ENCODE measurements at regions not wholly inside any gene's neighbourhood (a gene's known extent, or its start where the extent isn't known, plus 50 kb on each side); places are given as distances from the start of the nearest gene placed in this dataset.

DNA sequence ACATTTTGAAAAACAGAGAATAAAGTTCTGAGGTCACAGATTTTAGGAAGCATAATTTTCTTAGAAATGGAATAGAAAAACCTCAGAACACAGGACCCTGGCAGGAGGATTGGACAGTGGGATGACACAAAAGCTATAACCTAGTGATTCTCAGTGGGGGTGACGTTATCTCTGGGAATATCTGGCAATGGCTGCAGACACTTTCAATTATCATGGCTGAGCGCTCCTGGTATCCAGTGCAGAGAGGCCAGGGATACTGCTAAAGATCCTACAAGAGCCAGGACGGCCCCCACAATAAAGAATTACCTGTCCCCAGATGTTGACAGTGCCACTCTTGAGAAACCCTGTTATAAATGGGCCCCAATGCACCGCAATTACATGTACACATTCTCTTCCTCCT, 117.2 kb upstream of the SPRED2 start:
- TF ChIP-seq, protein P1, sequence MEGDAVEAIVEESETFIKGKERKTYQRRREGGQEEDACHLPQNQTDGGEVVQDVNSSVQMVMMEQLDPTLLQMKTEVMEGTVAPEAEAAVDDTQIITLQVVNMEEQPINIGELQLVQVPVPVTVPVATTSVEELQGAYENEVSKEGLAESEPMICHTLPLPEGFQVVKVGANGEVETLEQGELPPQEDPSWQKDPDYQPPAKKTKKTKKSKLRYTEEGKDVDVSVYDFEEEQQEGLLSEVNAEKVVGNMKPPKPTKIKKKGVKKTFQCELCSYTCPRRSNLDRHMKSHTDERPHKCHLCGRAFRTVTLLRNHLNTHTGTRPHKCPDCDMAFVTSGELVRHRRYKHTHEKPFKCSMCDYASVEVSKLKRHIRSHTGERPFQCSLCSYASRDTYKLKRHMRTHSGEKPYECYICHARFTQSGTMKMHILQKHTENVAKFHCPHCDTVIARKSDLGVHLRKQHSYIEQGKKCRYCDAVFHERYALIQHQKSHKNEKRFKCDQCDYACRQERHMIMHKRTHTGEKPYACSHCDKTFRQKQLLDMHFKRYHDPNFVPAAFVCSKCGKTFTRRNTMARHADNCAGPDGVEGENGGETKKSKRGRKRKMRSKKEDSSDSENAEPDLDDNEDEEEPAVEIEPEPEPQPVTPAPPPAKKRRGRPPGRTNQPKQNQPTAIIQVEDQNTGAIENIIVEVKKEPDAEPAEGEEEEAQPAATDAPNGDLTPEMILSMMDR (conservative IDR thresholded peaks at IDR 0.05; ENCODE audit: low read depth, low read length): no peak
- no peak for DNase-seq (ENCODE audit: low read depth)

DNA sequence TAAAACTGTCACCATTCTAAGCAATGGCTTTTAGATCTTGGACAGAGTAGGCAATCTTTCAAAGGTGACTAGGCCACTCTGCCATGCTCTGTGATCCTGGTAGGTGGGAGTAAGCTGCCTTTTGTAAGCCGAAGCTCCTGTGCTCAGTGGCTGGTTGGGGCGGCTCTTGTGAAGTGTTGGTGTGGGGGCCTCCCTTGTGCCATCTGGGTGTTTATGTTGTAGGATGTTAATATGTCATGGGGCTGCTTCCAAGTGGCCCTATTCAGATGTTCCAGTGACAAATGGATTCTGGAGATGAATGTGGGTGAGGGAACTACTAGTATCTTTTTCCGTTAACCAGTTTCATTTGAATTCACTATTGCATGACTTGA, 116.8 kb upstream of the SPRED2 start:
- no peak for DNase-seq (ENCODE audit: low read depth)
- TF ChIP-seq, protein P1 (conservative IDR thresholded peaks at IDR 0.05; ENCODE audit: low read depth, low read length): no peak
- H3K4me3 ChIP-seq (ENCODE audit: low read depth, low read length): no peak overlapping the region

More for the DNA sequence above, 117.2 kb upstream of the SPRED2 start:
- no peak overlapping the region for H3K4me3 ChIP-seq (ENCODE audit: low read depth, low read length)

DNA sequence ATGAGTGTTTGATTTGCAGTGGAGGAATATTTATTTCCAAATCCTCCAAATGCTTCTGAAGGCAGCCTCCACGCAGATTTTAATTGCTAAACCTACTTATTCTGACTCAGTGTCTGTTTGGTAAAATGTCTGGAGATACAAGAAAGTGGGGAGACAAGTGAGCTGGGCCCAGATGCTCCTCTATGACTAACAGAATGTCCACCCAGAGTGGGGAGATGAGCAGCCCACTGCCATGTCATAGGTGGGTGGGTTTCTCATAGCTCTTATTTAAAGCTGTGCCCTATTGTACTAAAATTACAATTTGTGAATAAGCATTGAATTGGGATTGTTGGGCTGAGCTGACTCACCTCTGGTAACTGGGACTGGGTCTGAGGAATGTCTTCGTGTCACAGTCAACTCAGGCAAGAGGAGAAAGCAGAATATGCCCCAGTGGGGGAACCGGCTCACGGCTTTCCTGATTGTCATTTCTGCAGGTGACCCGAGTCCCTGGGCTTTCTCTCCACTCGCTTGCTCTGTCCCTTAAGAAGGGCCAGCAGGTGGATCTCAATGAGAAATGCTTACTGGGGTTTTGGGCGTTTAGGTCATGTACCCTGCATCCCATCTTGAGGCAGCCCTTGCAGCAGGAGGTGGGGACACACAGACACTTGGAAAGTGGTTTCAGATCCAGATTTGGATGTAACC, 116.3 kb upstream of the SPRED2 start:
- TF ChIP-seq, protein P1 (conservative IDR thresholded peaks at IDR 0.05; ENCODE audit: low read depth, low read length): no peak
- DNase-seq (ENCODE audit: low read depth): no peak

DNA sequence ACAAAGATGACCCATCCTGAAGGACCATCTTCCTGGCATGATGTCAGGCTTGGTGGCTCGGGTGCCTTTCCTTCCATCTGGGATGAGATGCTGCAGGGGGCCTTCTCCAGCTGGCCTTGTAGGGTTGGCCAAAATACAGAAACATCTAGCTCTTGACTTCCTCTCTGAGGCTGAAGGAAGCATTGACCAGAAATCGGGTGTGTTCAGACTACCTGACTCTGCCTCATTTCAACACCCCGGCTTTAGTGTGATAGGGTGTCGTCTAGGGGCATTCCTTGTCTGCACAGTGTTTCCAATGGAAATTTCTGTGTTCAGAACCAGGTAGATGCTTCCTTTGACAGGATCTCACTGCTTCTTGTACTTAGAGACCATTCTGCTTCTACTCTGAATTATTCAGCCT, 115.7 kb upstream of the SPRED2 start:
- no peak for DNase-seq (ENCODE audit: low read depth)
- no peak overlapping the region for H3K4me3 ChIP-seq (ENCODE audit: low read depth, low read length)
- TF ChIP-seq, protein P1 (conservative IDR thresholded peaks at IDR 0.05; ENCODE audit: low read depth, low read length): no peak

More for the DNA sequence above, 116.3 kb upstream of the SPRED2 start:
- H3K4me3 ChIP-seq (ENCODE audit: low read depth, low read length): no peak overlapping the region

DNA sequence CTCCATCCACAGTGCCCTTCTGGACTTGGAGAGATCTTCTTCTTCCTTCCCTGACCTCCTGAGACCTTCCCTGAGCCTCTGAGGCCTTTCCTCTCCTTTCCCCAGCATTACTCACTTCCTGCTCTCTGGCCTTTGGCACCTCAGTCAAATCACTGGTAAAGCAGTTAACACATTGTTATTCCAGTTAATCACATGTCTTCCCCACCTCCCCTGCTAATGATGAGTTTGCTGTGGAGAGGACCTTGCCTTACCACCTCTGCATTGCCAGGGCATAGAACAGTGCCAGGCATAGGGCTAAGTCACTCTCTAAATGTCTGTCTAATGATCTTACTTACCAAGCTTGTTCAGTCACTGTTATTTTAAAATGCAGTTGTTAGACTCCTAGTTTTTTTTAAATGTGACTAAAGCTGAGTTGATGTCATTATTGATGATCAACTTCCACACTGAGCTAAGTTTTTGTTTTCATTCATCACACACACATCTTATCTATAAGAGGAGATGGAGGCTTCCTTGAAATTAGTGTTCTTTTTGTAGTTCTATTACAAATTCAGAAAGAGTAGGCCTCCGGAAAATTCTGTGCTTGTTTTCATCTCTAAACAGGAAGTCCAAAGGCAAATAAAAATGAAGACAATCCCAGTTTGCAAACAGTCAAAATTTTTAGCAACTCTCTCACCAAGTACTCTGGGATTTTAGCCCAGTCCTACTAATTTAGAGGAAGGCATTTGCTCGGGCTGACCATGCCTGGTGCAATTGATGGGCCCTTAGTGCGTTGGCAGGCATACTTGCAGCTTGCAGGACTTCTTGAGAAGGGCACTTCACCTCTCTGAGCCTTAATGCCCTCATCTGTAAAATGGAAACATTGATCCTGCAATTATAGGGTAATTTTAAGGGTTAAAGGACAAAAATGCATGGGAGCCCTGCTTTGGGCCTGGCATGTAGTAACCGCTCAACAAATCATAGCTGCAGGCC, 113.7 kb upstream of the SPRED2 start:
- DNase-seq (ENCODE audit: low read depth): no peak
- TF ChIP-seq, protein P1 (conservative IDR thresholded peaks at IDR 0.05; ENCODE audit: low read depth, low read length): no peak
- H3K4me3 ChIP-seq (ENCODE audit: low read depth, low read length): no peak overlapping the region

DNA sequence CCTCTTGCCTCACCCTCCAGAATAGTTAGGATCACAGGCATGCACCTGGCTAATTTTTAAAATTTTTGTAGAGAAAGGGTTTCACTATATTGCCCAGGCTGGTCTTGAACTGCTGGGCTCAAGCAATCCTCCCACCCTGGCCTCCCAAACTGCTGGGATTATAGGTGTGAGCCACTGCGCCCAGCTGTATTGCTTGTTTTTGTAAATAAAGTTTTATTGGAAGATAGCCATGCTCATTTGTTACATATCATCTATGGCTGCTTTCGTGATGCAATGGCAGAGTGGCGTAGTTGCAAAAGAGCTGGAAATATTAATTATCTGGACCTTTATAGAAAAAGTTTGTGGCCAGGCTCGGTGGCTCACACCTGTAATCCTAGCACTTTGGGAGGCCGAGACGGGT, 109.4 kb upstream of the SPRED2 start:
- no peak for DNase-seq (ENCODE audit: low read depth)
- H3K4me3 ChIP-seq (ENCODE audit: low read depth, low read length): no peak overlapping the region
- TF ChIP-seq, protein P1 (conservative IDR thresholded peaks at IDR 0.05; ENCODE audit: low read depth, low read length): no peak

Measured in choroid plexus epithelial cell (primary cell).